ENCODE measurements at regions not wholly inside any gene's neighbourhood (a gene's known extent, or its start where the extent isn't known, plus 50 kb on each side); places are given as distances from the start of the nearest gene placed in this dataset.

GRCh38 chr20:21569586-21569985, 55.7 kb upstream of the NKX2-2 start:
- CTCF ChIA-PET = interaction anchor here (3.7 to 4.6 kb wide), 2 partner anchors 13 to 334 kb away, joined by 16 to 48 read pairs; no protein-coding TSS in a partner anchor
- intact Hi-C loops (cut with micrococcal nuclease) = no loop called here
- no peak overlapping the region for H3K27ac Mint-ChIP-seq

DNA sequence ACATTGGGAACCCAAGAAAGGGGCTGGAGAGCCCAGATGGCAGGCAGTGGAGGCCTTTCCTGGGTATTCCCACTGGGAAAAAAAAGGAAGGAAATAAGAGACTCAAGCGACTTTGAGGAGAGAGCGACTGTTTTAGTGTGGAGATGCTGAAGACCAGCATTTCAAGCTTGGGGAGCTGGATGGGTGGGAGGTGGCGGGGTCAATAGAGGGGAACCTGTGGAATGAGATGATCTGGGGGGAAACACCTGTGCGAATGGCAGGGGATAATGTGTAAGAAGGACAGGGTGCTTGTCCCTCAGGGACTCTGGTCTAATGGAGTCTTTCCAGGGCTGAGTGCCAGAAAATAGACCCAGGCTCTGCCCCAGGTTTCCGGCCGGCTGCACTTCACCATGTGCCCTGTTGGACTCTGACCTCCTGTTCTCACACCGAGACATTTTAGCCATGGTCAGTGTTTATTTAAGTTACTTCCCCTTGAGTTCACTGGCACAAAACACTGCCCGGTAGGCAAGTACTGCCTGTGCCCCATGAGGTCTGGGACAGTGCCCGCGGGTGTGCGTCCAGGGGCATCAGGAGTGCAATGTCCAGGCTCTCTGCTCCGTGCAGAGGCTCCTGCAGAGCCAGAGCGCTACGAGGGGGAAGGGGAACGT, 50.4 kb upstream of the NKX2-2 start:
- TF ChIP-seq, protein P1, sequence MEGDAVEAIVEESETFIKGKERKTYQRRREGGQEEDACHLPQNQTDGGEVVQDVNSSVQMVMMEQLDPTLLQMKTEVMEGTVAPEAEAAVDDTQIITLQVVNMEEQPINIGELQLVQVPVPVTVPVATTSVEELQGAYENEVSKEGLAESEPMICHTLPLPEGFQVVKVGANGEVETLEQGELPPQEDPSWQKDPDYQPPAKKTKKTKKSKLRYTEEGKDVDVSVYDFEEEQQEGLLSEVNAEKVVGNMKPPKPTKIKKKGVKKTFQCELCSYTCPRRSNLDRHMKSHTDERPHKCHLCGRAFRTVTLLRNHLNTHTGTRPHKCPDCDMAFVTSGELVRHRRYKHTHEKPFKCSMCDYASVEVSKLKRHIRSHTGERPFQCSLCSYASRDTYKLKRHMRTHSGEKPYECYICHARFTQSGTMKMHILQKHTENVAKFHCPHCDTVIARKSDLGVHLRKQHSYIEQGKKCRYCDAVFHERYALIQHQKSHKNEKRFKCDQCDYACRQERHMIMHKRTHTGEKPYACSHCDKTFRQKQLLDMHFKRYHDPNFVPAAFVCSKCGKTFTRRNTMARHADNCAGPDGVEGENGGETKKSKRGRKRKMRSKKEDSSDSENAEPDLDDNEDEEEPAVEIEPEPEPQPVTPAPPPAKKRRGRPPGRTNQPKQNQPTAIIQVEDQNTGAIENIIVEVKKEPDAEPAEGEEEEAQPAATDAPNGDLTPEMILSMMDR (IDR thresholded peaks at IDR 0.05) = no peak
- no peak for ATAC-seq
- Mint-ChIP-seq H3K9me3 (no peaks in the 10 kb centered on the region), H3K4me1 (ENCODE audit: low read depth) (peaks cover 2% of the 10 kb centered on the region), H3K4me3 (no peak overlapping the region), H3K27ac (no peak overlapping the region), H3K27me3 (peaks cover 4% of the 10 kb centered on the region), H3K36me3 (ENCODE audit: low read depth) (no peaks in the 10 kb centered on the region)
- no peak for DNase-seq
- ChIA-PET CTCF (interaction anchor here (1.6 kb wide), 1 partner anchor 33 kb away, joined by 4 read pairs; no protein-coding TSS in a partner anchor), POLR2A (no interaction called here)
- intact Hi-C loops (cut with micrococcal nuclease) = no loop called here

More at GRCh38 chr20:21569586-21569985, 55.7 kb upstream of the NKX2-2 start:
- Mint-ChIP-seq H3K4me3 (no peak overlapping the region), H3K27me3 (peaks cover 9% of the 10 kb centered on the region), H3K36me3 (ENCODE audit: low read depth) (no peaks in the 10 kb centered on the region), H3K4me1 (ENCODE audit: low read depth) (peaks cover 6% of the 10 kb centered on the region), H3K9me3 (no peaks in the 10 kb centered on the region)
- ATAC-seq (no peak), DNase-seq (no peak)
- POLR2A ChIA-PET = no interaction called here
- TF ChIP-seq, protein P1 (IDR thresholded peaks at IDR 0.05) = no peak
